Trophoblast cell (in vitro differentiated cells and primary cell): ENCODE measurements at regions not wholly inside any gene's neighbourhood (a gene's known extent, or its start where the extent isn't known, plus 50 kb on each side); places are given as distances from the start of the nearest gene placed in this dataset.

ENCODE experiments used
- DNase-seq, 2 donors: peaks; one replicate each; pipeline ENCODE4 v3.0.0-alpha.2; 2016
- H2AFZ ChIP-seq: 2 replicates; pipeline ENCODE4 v1.6.1; 2013; ENCODE audit warnings: low read length, moderate library complexity, mild to moderate bottlenecking; ENCODE audit not compliant: insufficient read depth, poor library complexity
- H2AK5ac ChIP-seq: 2 replicates; pipeline ENCODE4 v1.6.1; 2013; ENCODE audit warnings: mild to moderate bottlenecking, low read length
- H2BK120ac ChIP-seq: 2 replicates; pipeline ENCODE4 v1.6.1; 2013; ENCODE audit warnings: low read length, mild to moderate bottlenecking, moderate library complexity; ENCODE audit not compliant: insufficient read depth, poor library complexity
- H2BK12ac ChIP-seq: 2 replicates; pipeline ENCODE4 v1.6.1; 2013; ENCODE audit warnings: mild to moderate bottlenecking, low read length, moderate library complexity
- H2BK5ac ChIP-seq: 2 replicates; pipeline ENCODE4 v1.6.1; 2013; ENCODE audit warnings: low read length, low read depth, moderate library complexity, mild to moderate bottlenecking; ENCODE audit not compliant: poor library complexity
- H3K14ac ChIP-seq: 2 replicates; pipeline ENCODE4 v1.6.1; 2013; ENCODE audit warnings: mild to moderate bottlenecking, low read length
- H3K18ac ChIP-seq: 2 replicates; pipeline ENCODE4 v1.6.1; 2013; ENCODE audit warnings: mild to moderate bottlenecking, low read length
- H3K23ac ChIP-seq: 2 replicates; pipeline ENCODE4 v1.6.1; 2013; ENCODE audit warnings: low read length
- H3K27ac ChIP-seq: 2 replicates; pipeline ENCODE4 v1.5.1; 2013; ENCODE audit warnings: low read depth, mild to moderate bottlenecking, inconsistent platforms, low read length, moderate library complexity
- H3K27me3 ChIP-seq: 2 replicates; pipeline ENCODE4 v1.6.1; 2013; ENCODE audit warnings: inconsistent platforms, mild to moderate bottlenecking, low read length, moderate library complexity; ENCODE audit not compliant: insufficient read depth
- H3K36me3 ChIP-seq, 2 experiments: 1 replicate in 1 of 2; 2 replicates in 1 of 2; pipeline ENCODE4 v1.6.1; 2013; ENCODE audit warnings: low read length in 2 of 2, mild to moderate bottlenecking in 2 of 2, moderate library complexity in 1 of 2; ENCODE audit not compliant: insufficient read depth in 2 of 2, control insufficient read depth in 1 of 2
- H3K4ac ChIP-seq: 2 replicates; pipeline ENCODE4 v1.6.1; 2013; ENCODE audit warnings: low read depth, mild to moderate bottlenecking, low read length, moderate library complexity
- H3K4me1 ChIP-seq, 2 experiments: 1 replicate in 1 of 2; 2 replicates in 1 of 2; pipeline ENCODE4 v1.6.1; 2013; ENCODE audit warnings: low read length in 2 of 2, mild to moderate bottlenecking in 2 of 2, moderate library complexity in 1 of 2; ENCODE audit not compliant: insufficient read depth in 2 of 2, control insufficient read depth in 1 of 2
- H3K4me2 ChIP-seq: 2 replicates; pipeline ENCODE4 v1.6.1; 2013; ENCODE audit warnings: inconsistent platforms, mild to moderate bottlenecking, low read length, moderate library complexity
- H3K4me3 ChIP-seq: 2 replicates; pipeline ENCODE4 v1.5.1; 2013; ENCODE audit warnings: mild to moderate bottlenecking, low read depth, low read length, inconsistent platforms
- H3K79me1 ChIP-seq: one replicate; pipeline ENCODE4 v1.6.1; 2013; ENCODE audit warnings: low read length
- H3K79me2 ChIP-seq: 2 replicates; pipeline ENCODE4 v1.6.1; 2013; ENCODE audit warnings: low read length, mild to moderate bottlenecking; ENCODE audit not compliant: control insufficient read depth, insufficient read depth, poor library complexity
- H3K9ac ChIP-seq: 2 replicates; pipeline ENCODE4 v1.6.1; 2013; ENCODE audit warnings: mild to moderate bottlenecking, low read length
- H3K9me3 ChIP-seq: 2 replicates; pipeline ENCODE4 v1.6.1; 2013; ENCODE audit warnings: low read depth, mild to moderate bottlenecking, control low read depth, inconsistent platforms, low read length; ENCODE audit not compliant: insufficient read depth
- H4K12ac ChIP-seq: 2 replicates; pipeline ENCODE4 v1.6.1; 2013; ENCODE audit warnings: low read depth, mild to moderate bottlenecking, low read length, moderate library complexity
- H4K8ac ChIP-seq: 2 replicates; pipeline ENCODE4 v1.6.1; 2013; ENCODE audit warnings: low read depth, mild to moderate bottlenecking, low read length, moderate library complexity
- H4K91ac ChIP-seq: one replicate; pipeline ENCODE4 v1.6.1; 2013; ENCODE audit warnings: low read depth, mild to moderate bottlenecking, low read length, moderate library complexity
- WGBS: extraction: QIAGEN DNeasy Blood & Tissue Kit; methylation state at CpG from one replicate; pipeline ENCODE4 v1.1.7; 2013; ENCODE audit warnings: missing lambda C conversion rate; ENCODE audit not compliant: insufficient read length, insufficient coverage; ENCODE audit errors: extremely low coverage; 5-methylcytosine and 5-hydroxymethylcytosine counted together

DNA sequence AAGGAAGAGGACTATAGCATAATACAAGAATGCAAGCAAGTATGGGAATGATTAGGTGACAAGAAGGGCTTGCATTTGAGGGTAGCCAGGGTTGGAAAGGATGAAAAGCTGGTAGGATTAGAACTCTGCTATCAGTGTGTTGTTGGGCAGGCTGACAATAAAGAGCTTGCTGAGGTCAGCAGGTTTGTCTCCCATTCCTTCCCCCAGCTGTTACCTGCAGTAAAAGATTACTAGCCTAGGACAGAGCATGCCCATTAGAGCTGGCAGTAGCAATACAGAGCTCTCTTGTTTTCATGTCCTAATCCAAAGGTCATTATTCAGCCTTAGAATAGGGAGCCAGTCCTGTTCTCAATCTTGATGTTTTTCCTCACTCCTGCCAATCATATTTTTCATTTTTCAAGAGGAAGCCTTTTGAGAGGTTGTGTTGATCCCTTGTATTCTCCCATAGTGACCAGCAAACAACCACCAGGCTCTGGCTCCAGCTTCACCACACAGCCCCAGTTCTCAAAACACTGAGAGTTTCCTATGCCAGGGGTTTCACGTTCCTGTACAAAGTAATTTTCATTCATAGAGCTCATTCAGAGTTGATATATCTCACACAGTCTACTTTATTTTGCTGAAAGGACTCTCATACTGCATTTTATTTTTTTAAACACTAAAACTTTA is 71.7 kb downstream of the OR2K2 start:
- no CpG with 5 or more reads among the region's 1 CpG for WGBS
- no peaks in the 10 kb centered on the region for H3K9me3 ChIP-seq
- H4K8ac ChIP-seq: no peak overlapping the region
- H2BK12ac ChIP-seq: no peak overlapping the region
- H3K14ac ChIP-seq: no peak overlapping the region
- H2AK5ac ChIP-seq: no peak overlapping the region
- H3K4me3 ChIP-seq: no peak overlapping the region
- no peak overlapping the region for H3K18ac ChIP-seq
- H3K4me2 ChIP-seq: no peak overlapping the region
- no peaks in the 10 kb centered on the region for H3K4me1 ChIP-seq
- H4K12ac ChIP-seq: no peak overlapping the region
- no peak overlapping the region for H3K9ac ChIP-seq
- no peak overlapping the region for H2BK5ac ChIP-seq
- H3K36me3 ChIP-seq: no peaks in the 10 kb centered on the region
- H3K79me2 ChIP-seq: no peaks in the 10 kb centered on the region
- no peak overlapping the region for H3K27ac ChIP-seq
- no peak overlapping the region for H2BK120ac ChIP-seq
- DNase-seq: no peak
- no peaks in the 10 kb centered on the region for H3K79me1 ChIP-seq
- no peak overlapping the region for H3K23ac ChIP-seq
- no peak overlapping the region for H4K91ac ChIP-seq
- H3K27me3 ChIP-seq: no peaks in the 10 kb centered on the region
- H3K4ac ChIP-seq: no peak overlapping the region
- H2AFZ ChIP-seq: no peak overlapping the region

DNA sequence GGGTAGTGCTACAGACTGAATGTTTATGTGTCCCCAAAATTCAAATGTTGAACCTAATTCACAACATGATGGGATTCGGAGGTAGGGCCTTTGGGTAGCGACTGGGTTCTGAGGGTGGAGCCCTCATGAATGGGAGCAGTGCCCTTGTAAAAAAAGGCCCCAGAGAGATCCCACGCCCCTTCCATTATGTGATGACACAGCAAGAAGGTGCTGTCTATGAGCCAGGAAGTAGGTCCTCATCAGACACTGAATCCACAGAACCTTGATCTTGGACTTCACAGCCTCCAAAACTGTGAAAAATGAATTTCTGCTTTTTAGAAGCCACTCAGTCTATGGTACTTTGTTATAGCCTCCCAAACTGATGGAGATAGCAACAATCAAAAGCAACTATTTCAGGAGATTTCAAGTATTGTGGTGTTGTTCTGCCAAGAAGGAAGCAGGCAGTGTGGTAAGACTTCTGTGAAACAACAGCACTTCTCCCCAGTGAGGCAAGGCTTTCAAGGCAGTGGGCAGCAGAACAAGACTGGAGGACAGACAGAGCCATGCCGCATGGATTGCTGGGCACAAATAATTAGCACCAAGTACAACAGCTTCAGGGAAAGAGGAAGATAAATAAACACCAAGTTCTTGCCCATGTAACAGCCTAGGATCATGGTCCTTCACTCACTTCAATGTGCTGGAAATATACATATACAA is 76.1 kb downstream of the OR2K2 start:
- H3K18ac ChIP-seq: no peak overlapping the region
- no peak overlapping the region for H4K91ac ChIP-seq
- no peak overlapping the region for H3K23ac ChIP-seq
- H3K4me2 ChIP-seq: no peak overlapping the region
- DNase-seq: no peak
- H4K8ac ChIP-seq: no peak overlapping the region
- no peaks in the 10 kb centered on the region for H3K79me2 ChIP-seq
- no peak overlapping the region for H2BK120ac ChIP-seq
- no peak overlapping the region for H2BK12ac ChIP-seq
- H3K9ac ChIP-seq: no peak overlapping the region
- no peak overlapping the region for H4K12ac ChIP-seq
- H3K79me1 ChIP-seq: no peaks in the 10 kb centered on the region
- H3K14ac ChIP-seq: no peak overlapping the region
- no CpG with 5 or more reads among the region's 4 CpGs for WGBS
- H3K4me3 ChIP-seq: no peak overlapping the region
- no peak overlapping the region for H2BK5ac ChIP-seq
- no peak overlapping the region for H3K4ac ChIP-seq
- H2AFZ ChIP-seq: no peak overlapping the region
- H3K36me3 ChIP-seq: no peaks in the 10 kb centered on the region
- no peaks in the 10 kb centered on the region for H3K9me3 ChIP-seq
- no peaks in the 10 kb centered on the region for H3K4me1 ChIP-seq
- H3K27ac ChIP-seq: no peak overlapping the region
- H2AK5ac ChIP-seq: no peak overlapping the region
- H3K27me3 ChIP-seq: no peaks in the 10 kb centered on the region

DNA sequence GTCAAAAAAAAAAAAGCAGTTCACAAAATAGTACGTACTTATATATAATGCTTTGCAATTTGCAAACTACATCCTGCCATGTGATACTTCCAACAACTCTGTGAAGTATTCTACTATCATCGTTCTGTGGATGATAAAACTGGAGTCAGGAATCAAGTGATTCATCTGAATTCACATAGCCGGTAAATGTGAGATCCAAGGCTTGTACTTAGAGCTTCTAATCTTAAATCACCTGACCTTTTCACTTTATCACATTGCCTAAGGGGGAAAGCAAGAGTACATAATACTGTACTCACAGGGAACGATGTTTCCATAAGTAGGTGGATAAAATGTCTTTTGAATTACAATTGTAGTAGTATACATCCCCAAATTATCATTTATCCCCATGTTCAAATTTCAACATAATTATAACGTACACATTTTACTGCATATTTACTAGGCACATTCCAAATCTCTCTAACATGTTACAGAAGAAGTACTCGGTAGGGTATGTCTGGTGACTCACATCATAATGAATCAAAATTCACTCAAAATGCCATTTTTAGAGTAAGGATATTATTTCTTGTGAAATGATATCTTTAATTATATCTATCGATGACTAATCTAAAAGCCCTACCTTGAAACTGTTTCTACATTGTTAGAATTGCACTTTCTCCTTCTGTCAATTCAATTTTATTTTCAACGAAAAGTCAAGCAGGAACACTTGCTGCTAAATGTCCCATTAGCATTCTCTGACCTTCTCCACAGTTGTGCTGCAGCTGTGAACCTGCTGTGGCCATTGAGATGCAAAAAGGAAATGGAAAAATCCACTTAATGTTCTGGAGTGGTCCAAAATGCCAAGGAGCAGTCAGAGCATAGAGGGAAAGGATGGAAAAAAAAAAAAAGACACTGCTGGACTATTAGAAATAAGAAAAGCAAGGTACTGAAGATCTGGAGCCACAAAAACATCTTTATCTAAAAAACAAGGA is 78.9 kb downstream of the OR2K2 start:
- H3K79me1 ChIP-seq: no peaks in the 10 kb centered on the region
- H3K4me3 ChIP-seq: no peak overlapping the region
- H3K23ac ChIP-seq: no peak overlapping the region
- no peak overlapping the region for H3K4me2 ChIP-seq
- H3K4ac ChIP-seq: no peak overlapping the region
- no peak overlapping the region for H3K9ac ChIP-seq
- H2BK5ac ChIP-seq: no peak overlapping the region
- no peak overlapping the region for H3K18ac ChIP-seq
- H2BK12ac ChIP-seq: no peak overlapping the region
- H3K27me3 ChIP-seq: no peaks in the 10 kb centered on the region
- H2BK120ac ChIP-seq: no peak overlapping the region
- no peaks in the 10 kb centered on the region for H3K9me3 ChIP-seq
- H3K4me1 ChIP-seq: no peaks in the 10 kb centered on the region
- H4K12ac ChIP-seq: no peak overlapping the region
- no peak overlapping the region for H2AFZ ChIP-seq
- no peak overlapping the region for H4K8ac ChIP-seq
- H3K79me2 ChIP-seq: no peaks in the 10 kb centered on the region
- H3K14ac ChIP-seq: no peak overlapping the region
- H2AK5ac ChIP-seq: no peak overlapping the region
- no peak for DNase-seq
- WGBS: no CpG with 5 or more reads among the region's 8 CpGs
- H4K91ac ChIP-seq: no peak overlapping the region
- H3K36me3 ChIP-seq: no peaks in the 10 kb centered on the region
- no peak overlapping the region for H3K27ac ChIP-seq

DNA sequence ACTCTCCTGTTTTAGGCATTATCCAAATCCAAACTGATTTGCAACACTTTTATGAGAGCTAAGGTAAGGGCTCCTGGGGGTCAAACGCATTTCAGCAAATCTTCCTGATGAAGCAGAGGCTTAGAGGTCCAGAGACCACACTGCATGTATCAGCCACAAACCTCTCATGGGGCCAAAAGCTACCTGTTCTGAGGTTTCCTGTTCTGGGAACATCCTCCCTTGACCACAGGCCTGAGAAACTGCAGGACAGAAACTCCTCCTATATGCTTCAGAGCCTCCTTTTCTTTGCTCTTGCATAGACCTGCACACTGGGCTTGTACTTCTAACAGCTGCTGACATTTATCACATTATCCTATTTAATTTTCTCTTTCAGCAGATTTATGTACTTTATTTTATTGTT is 92.6 kb downstream of the OR2K2 start:
- H3K4me1 ChIP-seq: no peaks in the 10 kb centered on the region
- H2BK12ac ChIP-seq: no peak overlapping the region
- H2AK5ac ChIP-seq: no peak overlapping the region
- no peaks in the 10 kb centered on the region for H3K79me2 ChIP-seq
- H2AFZ ChIP-seq: no peak overlapping the region
- no peak overlapping the region for H4K8ac ChIP-seq
- no peak overlapping the region for H3K4ac ChIP-seq
- H3K4me3 ChIP-seq: no peak overlapping the region
- H3K23ac ChIP-seq: no peak overlapping the region
- no peak overlapping the region for H4K91ac ChIP-seq
- no peak overlapping the region for H3K14ac ChIP-seq
- H3K9me3 ChIP-seq: no peaks in the 10 kb centered on the region
- H3K79me1 ChIP-seq: no peaks in the 10 kb centered on the region
- no peak overlapping the region for H2BK5ac ChIP-seq
- H3K27me3 ChIP-seq: no peaks in the 10 kb centered on the region
- no peak overlapping the region for H3K4me2 ChIP-seq
- H3K27ac ChIP-seq: no peak overlapping the region
- no CpG with 5 or more reads among the region's 1 CpG for WGBS
- H2BK120ac ChIP-seq: no peak overlapping the region
- no peak for DNase-seq
- no peak overlapping the region for H3K9ac ChIP-seq
- H4K12ac ChIP-seq: no peak overlapping the region
- H3K36me3 ChIP-seq: no peaks in the 10 kb centered on the region
- H3K18ac ChIP-seq: no peak overlapping the region
